OCI-LY1 (cell line): ENCODE measurements at regions not wholly inside any gene's neighbourhood (a gene's known extent, or its start where the extent isn't known, plus 50 kb on each side); places are given as distances from the start of the nearest gene placed in this dataset.

Source experiments
- H2AFZ ChIP-seq: fragments of 200-600 bp; sonication (generic), shearing (Covaris generic); 2 replicates; pipeline ENCODE4 v1.6.0; 2014; ENCODE audit warnings: antibody characterized with exemption, mild to moderate bottlenecking, low read length
- H3F3A ChIP-seq: fragments of 200-600 bp; sonication (generic), shearing (Covaris generic); 2 replicates; pipeline ENCODE4 v1.6.0; 2014; ENCODE audit warnings: mild to moderate bottlenecking, antibody characterized with exemption, low read length, moderate library complexity; ENCODE audit not compliant: insufficient read depth
- H3K27ac ChIP-seq: fragments of 200-600 bp; sonication (generic); 2 replicates; pipeline ENCODE4 v1.5.1; 2014; ENCODE audit warnings: low read length, mixed run types, mild to moderate bottlenecking, low read depth; ENCODE audit not compliant: poor library complexity, severe bottlenecking
- H3K27me3 ChIP-seq: fragments of 200-600 bp; sonication (generic); 2 replicates; pipeline ENCODE4 v1.6.0; 2014; ENCODE audit warnings: antibody characterized with exemption, mild to moderate bottlenecking, low read length, moderate library complexity; ENCODE audit not compliant: insufficient read depth
- H3K36me3 ChIP-seq: fragments of 200-600 bp; sonication (generic); 2 replicates; pipeline ENCODE4 v1.6.1; 2014; ENCODE audit warnings: mild to moderate bottlenecking, antibody characterized with exemption, low read length, moderate library complexity, mixed read lengths; ENCODE audit not compliant: insufficient read depth
- H3K4me1 ChIP-seq: fragments of 200-600 bp; sonication (generic); 2 replicates; pipeline ENCODE4 v1.5.1; 2014; ENCODE audit warnings: mild to moderate bottlenecking, low read length, moderate library complexity; ENCODE audit not compliant: insufficient read depth, severe bottlenecking
- H3K4me2 ChIP-seq: fragments of 200-600 bp; sonication (generic), shearing (Covaris generic); 2 replicates; pipeline ENCODE4 v1.6.1; 2014; ENCODE audit warnings: low read length
- H3K4me3 ChIP-seq: fragments of 200-600 bp; sonication (generic); 2 replicates; pipeline ENCODE4 v1.5.1; 2014; ENCODE audit warnings: low read length, low read depth, mild to moderate bottlenecking, mixed read lengths; ENCODE audit not compliant: poor library complexity, severe bottlenecking
- H3K79me2 ChIP-seq: fragments of 200-600 bp; shearing (Covaris generic); 2 replicates; pipeline ENCODE4 v1.6.1; 2016; ENCODE audit warnings: mixed run types, low read length, mixed read lengths; ENCODE audit not compliant: insufficient read depth
- H3K9ac ChIP-seq: fragments of 200-600 bp; sonication (generic), shearing (Covaris generic); 2 replicates; pipeline ENCODE4 v1.6.1; 2014; ENCODE audit warnings: mild to moderate bottlenecking, low read length, mixed read lengths
- H3K9me2 ChIP-seq: fragments of 200-600 bp; sonication (generic), shearing (Covaris generic); 2 replicates; pipeline ENCODE4 v1.6.1; 2014; ENCODE audit warnings: low read depth, mild to moderate bottlenecking, low read length, mixed read lengths
- H3K9me3 ChIP-seq: fragments of 200-600 bp; shearing (Covaris generic); 2 replicates; pipeline ENCODE4 v1.6.1; 2014; ENCODE audit warnings: low read length, mixed read lengths
- H4K20me1 ChIP-seq: fragments of 200-600 bp; sonication (generic), shearing (Covaris generic); 2 replicates; pipeline ENCODE4 v1.6.0; 2016; ENCODE audit warnings: mild to moderate bottlenecking, low read length; ENCODE audit not compliant: insufficient read depth
- CTCF ChIP-seq: fragments of 200-600 bp; sonication (generic), shearing (Covaris generic); IDR thresholded peaks from 2 replicates; pipeline ENCODE4 v1.5.1; 2017; ENCODE audit warnings: mild to moderate bottlenecking, antibody characterized with exemption, low read length, moderate library complexity, mixed read lengths
- EZH2 ChIP-seq: fragments of 200-600 bp; sonication (generic), shearing (Covaris generic); IDR thresholded peaks from 2 replicates; pipeline ENCODE4 v1.8.0; 2017; ENCODE audit warnings: borderline replicate concordance, mixed run types, mild to moderate bottlenecking, antibody characterized with exemption, low read length, moderate library complexity, mixed read lengths

DNA sequence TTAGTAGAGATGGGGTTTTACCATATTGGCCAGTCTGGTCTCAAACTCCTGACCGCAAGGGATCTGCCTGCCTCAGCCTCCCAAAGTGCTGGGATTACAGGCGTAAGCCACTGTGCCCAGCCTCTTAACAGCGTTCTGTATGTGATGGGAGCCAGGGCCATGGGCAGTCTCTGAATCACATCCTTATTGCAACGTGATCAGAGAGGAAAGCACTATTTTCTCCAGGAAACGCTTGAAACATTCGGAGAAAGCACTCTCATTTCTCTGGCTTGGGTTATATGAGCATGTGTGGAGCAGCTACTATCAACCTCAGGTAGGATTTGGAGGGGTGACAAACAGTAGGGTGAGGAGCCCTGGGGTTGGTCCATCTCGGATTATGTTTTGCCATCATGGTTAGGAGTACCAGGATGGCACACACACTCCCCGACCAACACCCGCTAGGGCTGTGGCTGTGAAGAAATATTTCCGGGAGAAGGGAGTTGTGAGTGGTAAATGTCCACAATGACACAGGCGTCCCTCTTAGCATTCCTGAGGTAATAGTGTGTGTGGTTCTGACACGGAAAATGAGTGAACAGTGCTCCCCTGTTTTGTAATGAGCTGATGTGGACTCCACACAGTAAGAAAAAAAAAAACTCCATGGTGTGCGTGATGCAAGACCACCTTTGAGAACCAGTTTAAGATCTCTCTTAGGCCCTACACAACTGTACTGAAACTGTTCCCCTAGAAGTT, 406.2 kb upstream of the ZNF608 start:
- peak overlapping the region; percentile 62 for H3K4me3 ChIP-seq
- peak overlapping the region; percentile 14 for H2AFZ ChIP-seq
- TF ChIP-seq CTCF (no peak), EZH2 (no peak)
- peak overlapping the region; percentile 71 for H3K9ac ChIP-seq
- H3K27me3 ChIP-seq, result no peaks in the 10 kb centered on the region
- H4K20me1 ChIP-seq, result no peaks in the 10 kb centered on the region
- no peaks in the 10 kb centered on the region for H3K9me3 ChIP-seq
- H3K4me1 ChIP-seq, result peaks cover 63% of the 10 kb centered on the region
- no peaks in the 10 kb centered on the region for H3F3A ChIP-seq
- no peaks in the 10 kb centered on the region for H3K36me3 ChIP-seq
- H3K4me2 ChIP-seq, result peak overlapping the region; percentile 79
- H3K9me2 ChIP-seq, result no peaks in the 10 kb centered on the region
- H3K27ac ChIP-seq, result peak overlapping the region; percentile 88
- H3K79me2 ChIP-seq, result no peaks in the 10 kb centered on the region

DNA sequence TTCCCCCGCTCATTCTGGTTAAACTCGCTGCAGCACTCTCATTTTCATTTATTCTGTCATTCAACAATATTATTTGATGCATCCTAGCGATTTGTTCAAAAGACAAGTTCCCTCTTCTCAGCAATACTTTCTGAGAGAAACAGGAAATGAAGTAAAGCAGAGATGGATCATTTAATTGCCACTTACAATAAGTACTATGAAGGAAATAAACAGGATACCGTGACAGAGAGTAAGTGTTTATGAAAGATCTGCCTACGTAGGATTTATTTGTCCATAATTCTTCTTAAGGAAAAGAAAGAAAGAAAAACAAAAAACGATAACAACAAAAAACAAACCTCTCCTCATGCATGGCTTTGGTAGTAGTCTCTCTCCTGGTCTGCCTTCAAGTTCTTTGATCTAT, 406.8 kb upstream of the ZNF608 start:
- Histone ChIP-seq H3F3A (no peaks in the 10 kb centered on the region), H3K27me3 (no peaks in the 10 kb centered on the region), H3K36me3 (no peaks in the 10 kb centered on the region), H3K79me2 (no peaks in the 10 kb centered on the region), H3K4me1 (peaks cover 63% of the 10 kb centered on the region), H3K9me3 (no peaks in the 10 kb centered on the region), H3K4me2 (peak overlapping the region; percentile 79), H4K20me1 (no peaks in the 10 kb centered on the region), H3K9ac (peak overlapping the region; percentile 71), H3K9me2 (no peaks in the 10 kb centered on the region), H2AFZ (peak overlapping the region; percentile 38; the same call in 1 of the 2 replicates), H3K4me3 (peak overlapping the region; percentile 62), H3K27ac (peak overlapping the region; percentile 88)
- TF ChIP-seq EZH2 (no peak), CTCF (no peak)

DNA sequence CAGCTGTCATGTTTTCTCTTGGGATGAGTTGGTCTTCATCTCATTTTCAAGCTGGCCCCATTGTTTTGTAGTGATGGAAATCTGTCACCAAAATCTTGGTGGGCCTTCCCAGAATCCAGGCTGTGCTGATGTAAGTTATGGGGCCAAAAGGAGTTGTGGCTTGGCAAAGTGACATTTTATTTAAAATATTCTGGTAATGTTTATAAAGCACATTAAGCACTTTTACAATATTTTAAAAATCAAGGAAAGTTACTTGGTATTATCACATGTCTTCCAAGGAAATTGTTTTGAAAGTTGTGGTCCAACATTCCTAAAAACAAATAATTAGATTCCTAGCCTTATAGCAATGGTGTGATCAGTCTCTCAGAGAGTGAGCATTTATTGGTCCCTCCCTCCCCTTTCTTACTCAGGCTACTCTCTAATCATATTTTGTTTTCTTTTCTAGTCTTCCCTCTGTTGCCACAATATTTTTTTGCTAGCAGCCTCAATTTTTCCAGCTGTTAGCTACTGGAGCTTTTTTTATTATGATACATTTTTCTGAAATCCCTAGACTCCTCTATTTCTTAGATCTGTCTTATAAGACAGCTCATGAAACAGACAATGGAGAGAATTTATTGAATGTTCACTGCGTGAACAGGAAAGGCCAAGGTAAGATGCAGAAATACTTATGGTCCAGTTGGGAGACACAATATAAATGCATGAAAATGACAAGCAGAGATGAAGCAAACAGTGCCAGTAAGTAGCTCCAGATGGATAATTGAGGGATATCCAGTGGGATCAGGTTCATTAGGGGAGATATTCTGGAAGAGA, 408.1 kb upstream of the ZNF608 start:
- Histone ChIP-seq H3K27me3 (no peaks in the 10 kb centered on the region), H3K9me3 (no peaks in the 10 kb centered on the region), H3F3A (no peaks in the 10 kb centered on the region), H3K4me2 (peak overlapping the region; percentile 79; the same call in 1 of the 2 replicates), H3K9me2 (no peaks in the 10 kb centered on the region), H3K4me3 (no peak overlapping the region), H3K9ac (no peak overlapping the region), H3K27ac (peak overlapping the region; percentile 88), H3K36me3 (no peaks in the 10 kb centered on the region), H2AFZ (no peak overlapping the region), H4K20me1 (no peaks in the 10 kb centered on the region), H3K4me1 (peaks cover 52% of the 10 kb centered on the region), H3K79me2 (no peaks in the 10 kb centered on the region)
- TF ChIP-seq EZH2, result no peak
- no peak for TF ChIP-seq CTCF
